HepG2 (cell line): ENCODE measurements at regions not wholly inside any gene's neighbourhood (a gene's known extent, or its start where the extent isn't known, plus 50 kb on each side); places are given as distances from the start of the nearest gene placed in this dataset.

Experiments used
- ATAC-seq: fragments of 200-7000 bp; cut with Tn5 transposase; 3 replicates; pipeline ENCODE4 v1.9.1; 2020; ENCODE audit warnings: mild to moderate bottlenecking, moderate library complexity
- BruUV-seq: library from RNA; stranded (reverse); fragments of 400-500 nt; replicated peaks from 2 replicates; lab custom pipeline; 2021; lab: Mats Ljungman, UMichigan
- CTCF ChIA-PET: fragments of 300-600 bp; formaldehyde crosslinking; extraction: SDS; loops from one replicate; lab custom pipeline; 2021; ENCODE audit warnings: low total read pairs, inconsistent platforms, low intra/inter-chr PET ratio; lab: Yijun Ruan, JAX
- POLR2A ChIA-PET: fragments of 350-600 bp; sonication (Branson Sonifier 250); formaldehyde crosslinking; loops from one replicate; lab custom pipeline; 2020; ENCODE audit warnings: antibody characterized with exemption, inconsistent platforms; lab: Yijun Ruan, JAX
- DNase-seq: peaks from one replicate; pipeline ENCODE4 v3.0.0-alpha.2; 2015; ENCODE audit warnings: low spot score
- FAIRE-seq: peaks from 3 replicates; lab custom pipeline; 2011; peaks lifted over from hg19 to GRCh38; lab: Jason Lieb, UNC
- H2AFZ ChIP-seq: one replicate; pipeline ENCODE4 v1.6.1; 2011; ENCODE audit warnings: low read length, inconsistent platforms
- H3K27ac ChIP-seq: fragments of 300-600 bp; 3 replicates; pipeline ENCODE4 v1.8.0; 2011; ENCODE audit warnings: mixed run types, mild to moderate bottlenecking, mixed read lengths, low read length, inconsistent platforms; ENCODE audit not compliant: insufficient read depth; ENCODE audit errors: extremely low read length
- H3K27me3 ChIP-seq, 2 experiments: fragments of 200-600 bp in 1 of 2; 2 replicates in 1 of 2; 3 replicates in 1 of 2; pipeline versions ENCODE4 v1.6.0 to v1.8.0; 2011; ENCODE audit warnings: low read length in 2 of 2, mild to moderate bottlenecking in 2 of 2, moderate library complexity in 2 of 2, inconsistent platforms in 1 of 2; ENCODE audit not compliant: insufficient read depth in 2 of 2, control insufficient read depth in 1 of 2
- H3K36me3 ChIP-seq, 2 experiments: fragments of 200-600 bp in 1 of 2; replicated peaks in 1 of 2; 2 replicates in 1 of 2; 3 replicates in 1 of 2; pipeline versions ENCODE4 v1.5.1 to v1.8.0; 2011; ENCODE audit warnings: low read length in 2 of 2, inconsistent platforms in 1 of 2; ENCODE audit not compliant: insufficient read depth in 2 of 2, control insufficient read depth in 1 of 2
- H3K4me1 ChIP-seq: 2 replicates; pipeline ENCODE4 v1.5.1; 2012; ENCODE audit warnings: low read length, inconsistent platforms; ENCODE audit not compliant: insufficient read depth
- H3K4me2 ChIP-seq: 2 replicates; pipeline ENCODE4 v1.6.0; 2011; ENCODE audit warnings: low read depth, low read length, inconsistent platforms
- H3K4me3 ChIP-seq, 3 experiments: fragments of 200-600 bp in 1 of 3; sonication (generic), shearing (Covaris generic) in 1 of 3; replicated peaks in 1 of 3; 2 replicates each; pipeline ENCODE4 v1.5.1; 2011 to 2016; ENCODE audit warnings: low read length in 3 of 3, inconsistent platforms in 2 of 3, low read depth in 2 of 3, mild to moderate bottlenecking in 2 of 3, control low read depth in 1 of 3, mixed read lengths in 1 of 3; ENCODE audit not compliant: insufficient read depth in 1 of 3
- H3K79me2 ChIP-seq: one replicate; pipeline ENCODE4 v1.6.1; 2011; ENCODE audit warnings: low read length, inconsistent platforms; ENCODE audit not compliant: insufficient read depth
- H3K9ac ChIP-seq: 2 replicates; pipeline ENCODE4 v1.6.0; 2011; ENCODE audit warnings: mild to moderate bottlenecking, low read depth, low read length, inconsistent platforms; ENCODE audit not compliant: insufficient read depth
- H3K9me3 ChIP-seq: 2 replicates; pipeline ENCODE4 v1.5.1; 2012; ENCODE audit warnings: mild to moderate bottlenecking, low read length
- H4K20me1 ChIP-seq: 2 replicates; pipeline ENCODE4 v1.6.0; 2011; ENCODE audit warnings: inconsistent platforms, mild to moderate bottlenecking, low read length, moderate library complexity; ENCODE audit not compliant: insufficient read depth
- EEA1 ChIP-seq: sonication (generic); formaldehyde crosslinking; IDR thresholded peaks from 2 replicates; pipeline ENCODE4 v1.5.1; 2020; ENCODE audit warnings: mild to moderate bottlenecking, missing genetic modification reagents, borderline replicate concordance
- MIER2 ChIP-seq: IDR thresholded peaks from 2 replicates; pipeline ENCODE4 v1.6.1; 2016; ENCODE audit warnings: missing biosample characterization, missing genetic modification reagents
- ZBTB8A ChIP-seq: sonication (generic); formaldehyde crosslinking; IDR thresholded peaks from 2 replicates; pipeline ENCODE4 v1.4.0; 2020; ENCODE audit warnings: mild to moderate bottlenecking, low read depth, missing genetic modification reagents, borderline replicate concordance
- ZNF253 ChIP-seq: sonication (generic); formaldehyde crosslinking; IDR thresholded peaks from 2 replicates; pipeline ENCODE4 v1.8.0; 2022; ENCODE audit warnings: mild to moderate bottlenecking, missing genetic modification reagents, borderline replicate concordance
- ZNF572 ChIP-seq: sonication (generic); formaldehyde crosslinking; IDR thresholded peaks from 2 replicates; pipeline ENCODE4 v1.5.1; 2020; ENCODE audit warnings: mild to moderate bottlenecking, missing genetic modification reagents
- ZNF746 ChIP-seq: sonication (generic); formaldehyde crosslinking; IDR thresholded peaks from 2 replicates; pipeline ENCODE4 v1.8.0; 2022; ENCODE audit warnings: mild to moderate bottlenecking, missing genetic modification reagents
- WGBS: methylation state at CpG from one replicate; pipeline ENCODE4 v1.1.6; 2017; ENCODE audit warnings: low lambda C conversion rate; 5-methylcytosine and 5-hydroxymethylcytosine counted together
- in situ Hi-C: cut with HindIII; loops from 2 replicates; pipeline ENCODE4 v1.10.0; 2017; ENCODE audit warnings: low pct_unique_long_range_greater_than_20kb; ENCODE audit not compliant: extremely low pct_ligation_motif_present
- intact Hi-C: fragments of 100-400 bp; cut with micrococcal nuclease; formaldehyde crosslinking; loops from one replicate; pipeline ENCODE4 v1.10.0; 2022; ENCODE audit not compliant: unreplicated experiment
- TF ChIP-seq, protein P1 (sequence below): sonication (generic); formaldehyde crosslinking; IDR thresholded peaks from 2 replicates; pipeline ENCODE4 v1.4.0; 2020; ENCODE audit warnings: missing genetic modification reagents
- TF ChIP-seq, protein P2 (sequence below): sonication (generic); formaldehyde crosslinking; IDR thresholded peaks from 2 replicates; pipeline ENCODE4 v1.5.0; 2020; ENCODE audit warnings: mild to moderate bottlenecking, missing genetic modification reagents
- TF ChIP-seq, protein P3 (sequence below): sonication (generic); formaldehyde crosslinking; IDR thresholded peaks from 2 replicates; pipeline ENCODE4 v1.5.0; 2020; ENCODE audit warnings: mild to moderate bottlenecking, missing genetic modification reagents, borderline replicate concordance
- TF ChIP-seq, protein P4 (sequence below): sonication (generic); formaldehyde crosslinking; IDR thresholded peaks from 2 replicates; pipeline ENCODE4 v1.4.0; 2020; ENCODE audit warnings: missing genetic modification reagents

DNA sequence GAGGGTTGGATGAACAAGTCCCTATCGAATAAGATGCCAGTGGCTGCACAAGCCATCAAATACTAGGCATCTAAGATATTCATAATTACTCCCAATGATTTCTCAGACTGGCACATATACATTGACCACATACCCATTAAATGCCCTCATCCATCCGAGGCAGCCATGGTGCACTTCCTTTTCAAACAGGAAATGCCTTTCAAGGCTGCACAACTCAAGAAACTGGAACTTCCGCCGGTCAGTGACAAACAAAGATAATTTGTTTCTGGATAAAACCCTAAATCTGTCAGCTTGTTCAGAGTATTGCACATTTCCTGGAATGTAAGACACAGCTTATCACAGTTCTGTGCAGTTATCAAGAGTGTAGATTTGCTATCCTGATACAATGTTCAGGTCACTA is 203.7 kb downstream of the RMST start:
- ChIA-PET CTCF (no interaction called here), POLR2A (no interaction called here)
- no peak for DNase-seq
- Histone ChIP-seq H3K27ac (no peak overlapping the region), H3K4me2 (no peak overlapping the region), H2AFZ (no peak overlapping the region), H3K79me2 (no peaks in the 10 kb centered on the region), H3K9me3 (peaks cover 7% of the 10 kb centered on the region), H3K9ac (no peak overlapping the region), H3K4me3 (no peak overlapping the region), H3K27me3 (no peaks in the 10 kb centered on the region), H4K20me1 (no peaks in the 10 kb centered on the region), H3K4me1 (no peaks in the 10 kb centered on the region), H3K36me3 (no peaks in the 10 kb centered on the region)
- in situ Hi-C loops, result no loop called here
- no peak for ATAC-seq
- no TSS peak for BruUV-seq
- intact Hi-C loops, result no loop called here
- no peak for FAIRE-seq
- 40% methylated on average over 4 of the region's 4 CpGs for WGBS
- TF ChIP-seq, protein P1, sequence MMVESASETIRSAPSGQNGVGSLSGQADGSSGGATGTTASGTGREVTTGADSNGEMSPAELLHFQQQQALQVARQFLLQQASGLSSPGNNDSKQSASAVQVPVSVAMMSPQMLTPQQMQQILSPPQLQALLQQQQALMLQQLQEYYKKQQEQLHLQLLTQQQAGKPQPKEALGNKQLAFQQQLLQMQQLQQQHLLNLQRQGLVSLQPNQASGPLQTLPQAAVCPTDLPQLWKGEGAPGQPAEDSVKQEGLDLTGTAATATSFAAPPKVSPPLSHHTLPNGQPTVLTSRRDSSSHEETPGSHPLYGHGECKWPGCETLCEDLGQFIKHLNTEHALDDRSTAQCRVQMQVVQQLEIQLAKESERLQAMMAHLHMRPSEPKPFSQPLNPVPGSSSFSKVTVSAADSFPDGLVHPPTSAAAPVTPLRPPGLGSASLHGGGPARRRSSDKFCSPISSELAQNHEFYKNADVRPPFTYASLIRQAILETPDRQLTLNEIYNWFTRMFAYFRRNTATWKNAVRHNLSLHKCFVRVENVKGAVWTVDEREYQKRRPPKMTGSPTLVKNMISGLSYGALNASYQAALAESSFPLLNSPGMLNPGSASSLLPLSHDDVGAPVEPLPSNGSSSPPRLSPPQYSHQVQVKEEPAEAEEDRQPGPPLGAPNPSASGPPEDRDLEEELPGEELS (CRISPR knock-in tag), result no peak
- TF ChIP-seq MIER2 (no peak), EEA1 (CRISPR knock-in tag) (no peak), ZNF572 (CRISPR knock-in tag) (no peak), ZNF746 (CRISPR knock-in tag) (no peak), ZBTB8A (CRISPR knock-in tag) (no peak), ZNF253 (CRISPR knock-in tag) (no peak)
- TF ChIP-seq, protein P2, sequence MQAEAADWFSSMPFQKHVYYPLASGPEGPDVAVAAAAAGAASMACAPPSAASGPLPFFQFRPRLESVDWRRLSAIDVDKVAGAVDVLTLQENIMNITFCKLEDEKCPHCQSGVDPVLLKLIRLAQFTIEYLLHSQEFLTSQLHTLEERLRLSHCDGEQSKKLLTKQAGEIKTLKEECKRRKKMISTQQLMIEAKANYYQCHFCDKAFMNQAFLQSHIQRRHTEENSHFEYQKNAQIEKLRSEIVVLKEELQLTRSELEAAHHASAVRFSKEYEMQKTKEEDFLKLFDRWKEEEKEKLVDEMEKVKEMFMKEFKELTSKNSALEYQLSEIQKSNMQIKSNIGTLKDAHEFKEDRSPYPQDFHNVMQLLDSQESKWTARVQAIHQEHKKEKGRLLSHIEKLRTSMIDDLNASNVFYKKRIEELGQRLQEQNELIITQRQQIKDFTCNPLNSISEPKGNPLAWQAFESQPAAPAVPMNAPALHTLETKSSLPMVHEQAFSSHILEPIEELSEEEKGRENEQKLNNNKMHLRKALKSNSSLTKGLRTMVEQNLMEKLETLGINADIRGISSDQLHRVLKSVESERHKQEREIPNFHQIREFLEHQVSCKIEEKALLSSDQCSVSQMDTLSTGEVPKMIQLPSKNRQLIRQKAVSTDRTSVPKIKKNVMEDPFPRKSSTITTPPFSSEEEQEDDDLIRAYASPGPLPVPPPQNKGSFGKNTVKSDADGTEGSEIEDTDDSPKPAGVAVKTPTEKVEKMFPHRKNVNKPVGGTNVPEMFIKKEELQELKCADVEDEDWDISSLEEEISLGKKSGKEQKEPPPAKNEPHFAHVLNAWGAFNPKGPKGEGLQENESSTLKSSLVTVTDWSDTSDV (CRISPR knock-in tag), result no peak
- TF ChIP-seq, protein P3, sequence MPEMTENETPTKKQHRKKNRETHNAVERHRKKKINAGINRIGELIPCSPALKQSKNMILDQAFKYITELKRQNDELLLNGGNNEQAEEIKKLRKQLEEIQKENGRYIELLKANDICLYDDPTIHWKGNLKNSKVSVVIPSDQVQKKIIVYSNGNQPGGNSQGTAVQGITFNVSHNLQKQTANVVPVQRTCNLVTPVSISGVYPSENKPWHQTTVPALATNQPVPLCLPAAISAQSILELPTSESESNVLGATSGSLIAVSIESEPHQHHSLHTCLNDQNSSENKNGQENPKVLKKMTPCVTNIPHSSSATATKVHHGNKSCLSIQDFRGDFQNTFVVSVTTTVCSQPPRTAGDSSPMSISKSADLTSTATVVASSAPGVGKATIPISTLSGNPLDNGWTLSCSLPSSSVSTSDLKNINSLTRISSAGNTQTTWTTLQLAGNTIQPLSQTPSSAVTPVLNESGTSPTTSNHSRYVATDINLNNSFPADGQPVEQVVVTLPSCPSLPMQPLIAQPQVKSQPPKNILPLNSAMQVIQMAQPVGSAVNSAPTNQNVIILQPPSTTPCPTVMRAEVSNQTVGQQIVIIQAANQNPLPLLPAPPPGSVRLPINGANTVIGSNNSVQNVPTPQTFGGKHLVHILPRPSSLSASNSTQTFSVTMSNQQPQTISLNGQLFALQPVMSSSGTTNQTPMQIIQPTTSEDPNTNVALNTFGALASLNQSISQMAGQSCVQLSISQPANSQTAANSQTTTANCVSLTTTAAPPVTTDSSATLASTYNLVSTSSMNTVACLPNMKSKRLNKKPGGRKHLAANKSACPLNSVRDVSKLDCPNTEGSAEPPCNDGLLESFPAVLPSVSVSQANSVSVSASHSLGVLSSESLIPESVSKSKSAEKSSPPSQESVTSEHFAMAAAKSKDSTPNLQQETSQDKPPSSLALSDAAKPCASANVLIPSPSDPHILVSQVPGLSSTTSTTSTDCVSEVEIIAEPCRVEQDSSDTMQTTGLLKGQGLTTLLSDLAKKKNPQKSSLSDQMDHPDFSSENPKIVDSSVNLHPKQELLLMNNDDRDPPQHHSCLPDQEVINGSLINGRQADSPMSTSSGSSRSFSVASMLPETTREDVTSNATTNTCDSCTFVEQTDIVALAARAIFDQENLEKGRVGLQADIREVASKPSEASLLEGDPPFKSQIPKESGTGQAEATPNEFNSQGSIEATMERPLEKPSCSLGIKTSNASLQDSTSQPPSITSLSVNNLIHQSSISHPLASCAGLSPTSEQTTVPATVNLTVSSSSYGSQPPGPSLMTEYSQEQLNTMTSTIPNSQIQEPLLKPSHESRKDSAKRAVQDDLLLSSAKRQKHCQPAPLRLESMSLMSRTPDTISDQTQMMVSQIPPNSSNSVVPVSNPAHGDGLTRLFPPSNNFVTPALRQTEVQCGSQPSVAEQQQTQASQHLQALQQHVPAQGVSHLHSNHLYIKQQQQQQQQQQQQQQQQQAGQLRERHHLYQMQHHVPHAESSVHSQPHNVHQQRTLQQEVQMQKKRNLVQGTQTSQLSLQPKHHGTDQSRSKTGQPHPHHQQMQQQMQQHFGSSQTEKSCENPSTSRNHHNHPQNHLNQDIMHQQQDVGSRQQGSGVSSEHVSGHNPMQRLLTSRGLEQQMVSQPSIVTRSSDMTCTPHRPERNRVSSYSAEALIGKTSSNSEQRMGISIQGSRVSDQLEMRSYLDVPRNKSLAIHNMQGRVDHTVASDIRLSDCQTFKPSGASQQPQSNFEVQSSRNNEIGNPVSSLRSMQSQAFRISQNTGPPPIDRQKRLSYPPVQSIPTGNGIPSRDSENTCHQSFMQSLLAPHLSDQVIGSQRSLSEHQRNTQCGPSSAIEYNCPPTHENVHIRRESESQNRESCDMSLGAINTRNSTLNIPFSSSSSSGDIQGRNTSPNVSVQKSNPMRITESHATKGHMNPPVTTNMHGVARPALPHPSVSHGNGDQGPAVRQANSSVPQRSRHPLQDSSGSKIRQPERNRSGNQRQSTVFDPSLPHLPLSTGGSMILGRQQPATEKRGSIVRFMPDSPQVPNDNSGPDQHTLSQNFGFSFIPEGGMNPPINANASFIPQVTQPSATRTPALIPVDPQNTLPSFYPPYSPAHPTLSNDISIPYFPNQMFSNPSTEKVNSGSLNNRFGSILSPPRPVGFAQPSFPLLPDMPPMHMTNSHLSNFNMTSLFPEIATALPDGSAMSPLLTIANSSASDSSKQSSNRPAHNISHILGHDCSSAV (CRISPR knock-in tag), result no peak
- TF ChIP-seq, protein P4, sequence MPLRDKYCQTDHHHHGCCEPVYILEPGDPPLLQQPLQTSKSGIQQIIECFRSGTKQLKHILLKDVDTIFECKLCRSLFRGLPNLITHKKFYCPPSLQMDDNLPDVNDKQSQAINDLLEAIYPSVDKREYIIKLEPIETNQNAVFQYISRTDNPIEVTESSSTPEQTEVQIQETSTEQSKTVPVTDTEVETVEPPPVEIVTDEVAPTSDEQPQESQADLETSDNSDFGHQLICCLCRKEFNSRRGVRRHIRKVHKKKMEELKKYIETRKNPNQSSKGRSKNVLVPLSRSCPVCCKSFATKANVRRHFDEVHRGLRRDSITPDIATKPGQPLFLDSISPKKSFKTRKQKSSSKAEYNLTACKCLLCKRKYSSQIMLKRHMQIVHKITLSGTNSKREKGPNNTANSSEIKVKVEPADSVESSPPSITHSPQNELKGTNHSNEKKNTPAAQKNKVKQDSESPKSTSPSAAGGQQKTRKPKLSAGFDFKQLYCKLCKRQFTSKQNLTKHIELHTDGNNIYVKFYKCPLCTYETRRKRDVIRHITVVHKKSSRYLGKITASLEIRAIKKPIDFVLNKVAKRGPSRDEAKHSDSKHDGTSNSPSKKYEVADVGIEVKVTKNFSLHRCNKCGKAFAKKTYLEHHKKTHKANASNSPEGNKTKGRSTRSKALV (CRISPR knock-in tag), result no peak
